ENCODE measurements at regions not wholly inside any gene's neighbourhood (a gene's known extent, or its start where the extent isn't known, plus 50 kb on each side); places are given as distances from the start of the nearest gene placed in this dataset.

DNA sequence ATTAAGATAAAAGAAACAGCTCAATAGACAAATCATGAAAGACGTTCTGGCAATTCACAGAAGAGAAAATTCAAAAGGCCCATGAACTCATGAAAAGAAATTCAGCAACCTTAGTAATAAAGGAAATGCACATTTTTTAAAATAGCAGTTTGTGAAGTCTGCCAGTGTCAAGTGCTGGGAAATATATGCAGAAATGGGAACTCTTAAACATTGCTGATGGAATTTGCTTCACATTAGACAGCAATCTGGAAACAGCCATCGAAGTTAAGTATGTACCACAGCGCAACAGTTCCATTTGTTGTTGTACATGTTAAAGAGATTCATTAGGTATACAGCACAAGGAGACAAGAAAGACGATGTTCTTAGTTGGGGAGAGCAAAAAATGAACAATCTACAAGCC, 319.4 kb upstream of the SALL1 start:
- no peaks in the 10 kb centered on the region for H3K9me3 ChIP-seq (ENCODE audit: insufficient read depth, low read depth, low read length)
- H3K27me3 ChIP-seq (ENCODE audit: insufficient read depth, low read length, poor library complexity, severe bottlenecking) = no peaks in the 10 kb centered on the region
- TF ChIP-seq, protein P1, sequence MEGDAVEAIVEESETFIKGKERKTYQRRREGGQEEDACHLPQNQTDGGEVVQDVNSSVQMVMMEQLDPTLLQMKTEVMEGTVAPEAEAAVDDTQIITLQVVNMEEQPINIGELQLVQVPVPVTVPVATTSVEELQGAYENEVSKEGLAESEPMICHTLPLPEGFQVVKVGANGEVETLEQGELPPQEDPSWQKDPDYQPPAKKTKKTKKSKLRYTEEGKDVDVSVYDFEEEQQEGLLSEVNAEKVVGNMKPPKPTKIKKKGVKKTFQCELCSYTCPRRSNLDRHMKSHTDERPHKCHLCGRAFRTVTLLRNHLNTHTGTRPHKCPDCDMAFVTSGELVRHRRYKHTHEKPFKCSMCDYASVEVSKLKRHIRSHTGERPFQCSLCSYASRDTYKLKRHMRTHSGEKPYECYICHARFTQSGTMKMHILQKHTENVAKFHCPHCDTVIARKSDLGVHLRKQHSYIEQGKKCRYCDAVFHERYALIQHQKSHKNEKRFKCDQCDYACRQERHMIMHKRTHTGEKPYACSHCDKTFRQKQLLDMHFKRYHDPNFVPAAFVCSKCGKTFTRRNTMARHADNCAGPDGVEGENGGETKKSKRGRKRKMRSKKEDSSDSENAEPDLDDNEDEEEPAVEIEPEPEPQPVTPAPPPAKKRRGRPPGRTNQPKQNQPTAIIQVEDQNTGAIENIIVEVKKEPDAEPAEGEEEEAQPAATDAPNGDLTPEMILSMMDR (conservative IDR thresholded peaks at IDR 0.05; ENCODE audit: low read length) = no peak
- TF ChIP-seq EZH2phosphoT487 (IDR thresholded peaks at IDR 0.05; ENCODE audit: borderline replicate concordance) = no peak
- H2AFZ ChIP-seq (ENCODE audit: low read length) = no peak overlapping the region
- no peaks in the 10 kb centered on the region for H3K4me1 ChIP-seq (ENCODE audit: insufficient read depth, low read length, poor library complexity, severe bottlenecking)
- no peak overlapping the region for H3K9ac ChIP-seq (ENCODE audit: low read depth, low read length, poor library complexity, severe bottlenecking)
- H3K36me3 ChIP-seq (ENCODE audit: insufficient read depth, low read length) = no peaks in the 10 kb centered on the region
- no peaks in the 10 kb centered on the region for H3K79me2 ChIP-seq (ENCODE audit: insufficient read depth, low read length)
- no peaks in the 10 kb centered on the region for H4K20me1 ChIP-seq (ENCODE audit: insufficient read depth, low read length, poor library complexity, severe bottlenecking)
- no peak overlapping the region for H3K4me3 ChIP-seq (ENCODE audit: low read length, poor library complexity, severe bottlenecking)
- no peaks in the 10 kb centered on the region for H3K9me2 ChIP-seq (replicated peaks; ENCODE audit: low read depth, low read length)
- H3K4me2 ChIP-seq (ENCODE audit: low read depth, low read length, poor library complexity, severe bottlenecking) = no peak overlapping the region
- no peaks in the 10 kb centered on the region for H3F3A ChIP-seq (ENCODE audit: low read depth)

DNA sequence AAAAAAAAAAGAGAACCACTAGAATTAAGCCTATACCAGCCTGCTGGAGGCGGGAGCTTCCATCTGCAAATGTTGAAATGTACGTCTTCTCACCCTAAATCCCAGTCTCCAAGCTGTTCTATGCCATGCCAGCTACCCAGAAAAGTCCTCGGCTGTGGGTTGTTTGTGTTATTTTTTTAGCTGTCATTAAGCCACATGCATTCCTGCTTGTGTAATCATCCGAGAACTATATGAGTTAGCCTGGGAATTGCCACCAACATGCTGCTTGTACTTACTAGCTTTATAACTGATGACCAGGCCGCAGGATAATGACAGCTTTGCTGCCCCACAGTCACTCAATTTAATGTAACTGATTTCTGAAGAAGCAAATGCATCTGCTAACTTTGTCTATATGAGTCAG, 313.9 kb upstream of the SALL1 start:
- no peak overlapping the region for H3K9ac ChIP-seq (ENCODE audit: low read depth, low read length, poor library complexity, severe bottlenecking)
- H2AFZ ChIP-seq (ENCODE audit: low read length) = no peak overlapping the region
- H4K20me1 ChIP-seq (ENCODE audit: insufficient read depth, low read length, poor library complexity, severe bottlenecking) = no peaks in the 10 kb centered on the region
- H3K4me2 ChIP-seq (ENCODE audit: low read depth, low read length, poor library complexity, severe bottlenecking) = no peak overlapping the region
- no peak for TF ChIP-seq EZH2phosphoT487 (IDR thresholded peaks at IDR 0.05; ENCODE audit: borderline replicate concordance)
- TF ChIP-seq, protein P1 (conservative IDR thresholded peaks at IDR 0.05; ENCODE audit: low read length) = no peak
- H3K4me3 ChIP-seq (ENCODE audit: low read length, poor library complexity, severe bottlenecking) = no peak overlapping the region
- H3F3A ChIP-seq (ENCODE audit: low read depth) = no peaks in the 10 kb centered on the region
- peaks cover 4% of the 10 kb centered on the region; the same call in 1 of the 2 replicates for H3K9me3 ChIP-seq (ENCODE audit: insufficient read depth, low read depth, low read length)
- no peaks in the 10 kb centered on the region for H3K4me1 ChIP-seq (ENCODE audit: insufficient read depth, low read length, poor library complexity, severe bottlenecking)
- no peaks in the 10 kb centered on the region for H3K36me3 ChIP-seq (ENCODE audit: insufficient read depth, low read length)
- H3K27me3 ChIP-seq (ENCODE audit: insufficient read depth, low read length, poor library complexity, severe bottlenecking) = no peaks in the 10 kb centered on the region
- no peaks in the 10 kb centered on the region for H3K79me2 ChIP-seq (ENCODE audit: insufficient read depth, low read length)
- H3K9me2 ChIP-seq (replicated peaks; ENCODE audit: low read depth, low read length) = no peaks in the 10 kb centered on the region

DNA sequence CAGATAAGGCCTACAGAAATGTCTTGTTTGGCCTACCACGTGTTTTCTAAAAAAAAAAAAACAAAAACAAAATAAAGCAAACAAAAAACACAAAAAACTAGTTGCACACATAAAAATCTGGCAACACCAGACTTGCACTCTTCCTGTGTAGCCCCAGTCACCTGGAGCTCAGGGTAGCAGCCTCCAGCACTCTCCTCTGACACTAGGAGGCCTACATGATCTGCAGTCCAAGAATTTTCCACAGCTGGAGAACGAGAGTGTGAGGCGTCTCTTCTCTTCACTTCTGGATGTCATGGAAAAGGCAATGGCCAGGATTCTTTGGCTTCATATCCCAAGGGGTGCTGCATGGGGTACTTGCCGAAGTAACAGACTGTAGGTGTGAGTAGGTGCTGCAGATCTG, 310.2 kb upstream of the SALL1 start:
- H3K9me3 ChIP-seq (ENCODE audit: insufficient read depth, low read depth, low read length) = peaks cover 4% of the 10 kb centered on the region; the same call in 1 of the 2 replicates
- H3K4me1 ChIP-seq (ENCODE audit: insufficient read depth, low read length, poor library complexity, severe bottlenecking) = no peaks in the 10 kb centered on the region
- no peak overlapping the region for H2AFZ ChIP-seq (ENCODE audit: low read length)
- H4K20me1 ChIP-seq (ENCODE audit: insufficient read depth, low read length, poor library complexity, severe bottlenecking) = no peaks in the 10 kb centered on the region
- H3K4me2 ChIP-seq (ENCODE audit: low read depth, low read length, poor library complexity, severe bottlenecking) = no peak overlapping the region
- no peaks in the 10 kb centered on the region for H3K36me3 ChIP-seq (ENCODE audit: insufficient read depth, low read length)
- H3F3A ChIP-seq (ENCODE audit: low read depth) = no peaks in the 10 kb centered on the region
- H3K9ac ChIP-seq (ENCODE audit: low read depth, low read length, poor library complexity, severe bottlenecking) = no peak overlapping the region
- TF ChIP-seq, protein P1 (conservative IDR thresholded peaks at IDR 0.05; ENCODE audit: low read length) = no peak
- no peak for TF ChIP-seq EZH2phosphoT487 (IDR thresholded peaks at IDR 0.05; ENCODE audit: borderline replicate concordance)
- no peak overlapping the region for H3K4me3 ChIP-seq (ENCODE audit: low read length, poor library complexity, severe bottlenecking)
- H3K79me2 ChIP-seq (ENCODE audit: insufficient read depth, low read length) = no peaks in the 10 kb centered on the region
- no peaks in the 10 kb centered on the region for H3K27me3 ChIP-seq (ENCODE audit: insufficient read depth, low read length, poor library complexity, severe bottlenecking)
- no peaks in the 10 kb centered on the region for H3K9me2 ChIP-seq (replicated peaks; ENCODE audit: low read depth, low read length)
